H1 (cell line): ENCODE measurements at regions not wholly inside any gene's neighbourhood (a gene's known extent, or its start where the extent isn't known, plus 50 kb on each side); places are given as distances from the start of the nearest gene placed in this dataset.

Source experiments
- CHD7 ChIP-seq: fragments of 300-600 bp; sonication (generic); IDR thresholded peaks from 2 replicates; pipeline ENCODE4 v1.7.1; 2012; ENCODE audit warnings: low read length, moderate library complexity, mild to moderate bottlenecking, inconsistent platforms; ENCODE audit not compliant: insufficient replicate concordance
- EGR1 ChIP-seq: IDR thresholded peaks from 2 replicates; pipeline ENCODE4 v1.6.1; 2011; ENCODE audit warnings: low read depth, low read length, borderline replicate concordance
- MAFK ChIP-seq: IDR thresholded peaks from 2 replicates; pipeline ENCODE4 v1.6.1; 2012; ENCODE audit warnings: low read depth, mild to moderate bottlenecking, improper control_type of control experiment, low read length
- NRF1 ChIP-seq: IDR thresholded peaks from 2 replicates; pipeline ENCODE4 v1.6.1; 2011; ENCODE audit warnings: mild to moderate bottlenecking, low read depth, low read length, improper control_type of control experiment
- SIRT6 ChIP-seq: IDR thresholded peaks from one replicate; pipeline ENCODE4 v1.7.1; 2012; ENCODE audit warnings: low read length, inconsistent platforms
- SIX5 ChIP-seq: IDR thresholded peaks from 2 replicates; pipeline ENCODE4 v1.6.1; 2011; ENCODE audit warnings: mild to moderate bottlenecking, low read depth, low read length

GRCh38 chr11:45428541-45429230 lies 142.5 kb upstream of the SYT13 start (continued):
- no peak for TF ChIP-seq NRF1
- no peak for TF ChIP-seq SIRT6
- no peak for TF ChIP-seq CHD7
- TF ChIP-seq MAFK = no peak
- TF ChIP-seq SIX5 = no peak
- no peak for TF ChIP-seq EGR1
